HG02610 (cell line): ENCODE measurements at regions not wholly inside any gene's neighbourhood (a gene's known extent, or its start where the extent isn't known, plus 50 kb on each side); places are given as distances from the start of the nearest gene placed in this dataset.

Source experiments
- ATAC-seq: cut with Tn5 transposase; IDR thresholded peaks from one replicate; pipeline ENCODE4 v1.9.1; 2021; ENCODE audit warnings: mild to moderate bottlenecking, moderate library complexity; ENCODE audit not compliant: unreplicated experiment

GRCh38 chr20:58162986-58163385, 65.5 kb downstream of the ANKRD60 start:
- ATAC-seq = no peak

GRCh38 chr20:58161192-58161591, 67.3 kb downstream of the ANKRD60 start:
- no peak for ATAC-seq

- ATAC-seq = no peak
Observed at GRCh38 chr20:58160451-58161061, 67.9 kb downstream of the ANKRD60 start.

GRCh38 chr20:58155148-58155925, 73.1 kb downstream of the ANKRD60 start:
- no peak for ATAC-seq

GRCh38 chr20:58154113-58154512, 74.3 kb downstream of the ANKRD60 start:
- no peak for ATAC-seq

- ATAC-seq = no peak
Observed at GRCh38 chr20:58153121-58153520, 75.3 kb downstream of the ANKRD60 start.

- no peak for ATAC-seq
Observed at GRCh38 chr20:58150772-58151171, 77.7 kb downstream of the ANKRD60 start.

- no peak for ATAC-seq
Observed at GRCh38 chr20:58149437-58150091, 78.9 kb downstream of the ANKRD60 start.

- no peak for ATAC-seq
Observed at GRCh38 chr20:58148891-58149290, 79.6 kb downstream of the ANKRD60 start.

GRCh38 chr20:58147628-58148370, 80.7 kb downstream of the ANKRD60 start:
- no peak for ATAC-seq

GRCh38 chr20:58146746-58147140, 81.7 kb downstream of the ANKRD60 start:
- no peak for ATAC-seq

- no peak for ATAC-seq
Observed at GRCh38 chr20:58146081-58146745, 82.2 kb downstream of the ANKRD60 start.

- ATAC-seq = no peak
Observed at GRCh38 chr20:58145506-58146080, 82.9 kb downstream of the ANKRD60 start.

GRCh38 chr20:58144096-58144495, 84.4 kb downstream of the ANKRD60 start:
- ATAC-seq = no peak

GRCh38 chr20:58143531-58143930, 84.9 kb downstream of the ANKRD60 start:
- ATAC-seq = no peak

GRCh38 chr20:58142843-58143185, 85.6 kb downstream of the ANKRD60 start:
- ATAC-seq = no peak

- no peak for ATAC-seq
Observed at GRCh38 chr20:58141971-58142842, 86.2 kb downstream of the ANKRD60 start.

GRCh38 chr20:58141496-58141895, 87.0 kb downstream of the ANKRD60 start:
- no peak for ATAC-seq

GRCh38 chr20:58140787-58141425, 87.5 kb downstream of the ANKRD60 start:
- ATAC-seq = no peak
